GM21717 (cell line): ENCODE measurements at regions not wholly inside any gene's neighbourhood (a gene's known extent, or its start where the extent isn't known, plus 50 kb on each side); places are given as distances from the start of the nearest gene placed in this dataset.

Experiments
- ATAC-seq: cut with Tn5 transposase; IDR thresholded peaks from one replicate; pipeline ENCODE4 v1.9.1; 2021; ENCODE audit warnings: mild to moderate bottlenecking, moderate library complexity; ENCODE audit not compliant: unreplicated experiment

GRCh38 chr9:129336130-129336528 is 158.1 kb upstream of the IER5L start:
- ATAC-seq: no peak

- ATAC-seq: no peak
These were observed 157.5 kb upstream of the IER5L start for GRCh38 chr9:129335464-129336129.

- no peak for ATAC-seq
These were observed 156.3 kb upstream of the IER5L start for GRCh38 chr9:129334105-129334935.

- no peak for ATAC-seq
These were observed 155.6 kb upstream of the IER5L start for GRCh38 chr9:129333617-129334104.

- ATAC-seq: no peak
These were observed 154.5 kb upstream of the IER5L start for GRCh38 chr9:129332581-129332980.

GRCh38 chr9:129331772-129332500 is 153.9 kb upstream of the IER5L start:
- ATAC-seq: no peak

GRCh38 chr9:129331493-129331765 is 153.4 kb upstream of the IER5L start:
- ATAC-seq: no peak

GRCh38 chr9:129330711-129331492 is 152.8 kb upstream of the IER5L start:
- ATAC-seq: no peak

GRCh38 chr9:129328355-129329042 is 150.4 kb upstream of the IER5L start:
- no peak for ATAC-seq

GRCh38 chr9:129327552-129328328 is 149.7 kb upstream of the IER5L start:
- no peak for ATAC-seq

GRCh38 chr9:129326061-129327005 is 148.3 kb upstream of the IER5L start:
- ATAC-seq: no peak

GRCh38 chr9:129324808-129325502 is 146.9 kb upstream of the IER5L start:
- ATAC-seq: no peak

GRCh38 chr9:129323999-129324553 is 146.0 kb upstream of the IER5L start:
- ATAC-seq: no peak

GRCh38 chr9:129323376-129323998 is 145.4 kb upstream of the IER5L start:
- no peak for ATAC-seq

- ATAC-seq: no peak
These were observed 144.7 kb upstream of the IER5L start for GRCh38 chr9:129322641-129323375.

GRCh38 chr9:129322022-129322621 is 144.1 kb upstream of the IER5L start:
- ATAC-seq: no peak
